Activated CD8-positive, alpha-beta memory T cell treated with anti-CD3 and anti-CD28 coated beads, Interleukin-2, amount 50 U/mL, for 24 hours (primary cell): ENCODE measurements at regions not wholly inside any gene's neighbourhood (a gene's known extent, or its start where the extent isn't known, plus 50 kb on each side); places are given as distances from the start of the nearest gene placed in this dataset.

Experiments
- DNase-seq: peaks from one replicate; pipeline ENCODE4 v3.0.0-alpha.2; 2020; ENCODE audit errors: extremely low read depth

DNA sequence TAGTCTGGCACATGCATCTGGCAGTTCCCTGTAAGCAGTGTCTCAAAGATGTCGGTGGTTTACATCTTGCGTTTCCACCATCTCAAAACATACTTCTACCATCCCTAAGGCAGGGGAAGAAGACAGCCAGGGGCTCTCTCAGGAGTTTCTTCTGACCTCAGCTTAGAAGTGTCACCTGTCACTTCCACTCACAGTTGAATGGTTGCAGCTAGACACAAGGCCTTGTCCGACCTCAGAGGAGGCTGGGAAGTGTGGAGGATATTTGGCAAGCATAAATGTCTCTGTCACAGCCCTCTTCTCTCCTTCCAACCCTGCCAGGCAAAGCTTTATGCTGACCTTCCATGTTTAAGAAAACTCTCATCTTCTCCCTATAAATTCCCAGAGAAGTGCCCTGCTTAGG lies 193.3 kb downstream of the HERPUD2 start:
- no peak for DNase-seq

DNA sequence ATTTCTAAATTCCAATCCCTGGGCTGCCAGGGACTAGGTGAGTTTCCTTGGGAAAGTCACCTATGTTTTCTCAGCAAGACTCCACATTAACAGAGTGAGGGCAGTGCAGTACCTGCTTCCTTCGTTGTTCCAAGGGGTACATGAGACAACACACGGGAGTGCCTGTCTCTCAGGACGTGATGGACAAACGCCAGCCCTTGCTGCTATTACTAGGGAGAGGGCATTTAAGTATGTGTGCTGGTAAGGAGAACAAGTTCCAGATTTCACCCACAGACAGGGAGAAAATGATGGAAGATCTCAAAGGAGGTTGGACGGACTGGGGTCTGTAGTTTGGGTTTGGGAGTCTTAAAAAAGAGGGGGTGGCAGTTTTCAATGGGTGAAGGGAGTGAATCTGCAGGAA lies 195.7 kb downstream of the HERPUD2 start:
- DNase-seq = no peak

DNA sequence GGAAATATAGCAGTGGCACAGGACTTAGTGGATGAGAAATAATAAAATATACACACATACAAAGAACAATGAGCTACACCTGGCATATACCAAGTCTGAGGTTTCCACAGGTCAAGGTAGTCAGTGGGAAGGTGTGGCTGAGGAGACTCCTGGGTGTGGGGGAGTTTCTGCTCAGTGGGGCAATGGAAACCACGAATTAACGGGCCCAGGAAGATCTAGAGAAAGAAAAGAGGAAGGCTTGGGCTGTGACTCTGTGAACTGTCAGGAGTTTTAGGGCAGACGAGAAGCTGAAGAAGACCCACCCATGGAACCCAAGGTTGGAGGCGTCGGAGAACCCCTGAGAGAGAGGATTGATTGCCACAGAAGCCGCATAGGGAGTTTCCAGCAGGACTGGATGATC lies 196.5 kb downstream of the HERPUD2 start:
- DNase-seq = no peak

DNA sequence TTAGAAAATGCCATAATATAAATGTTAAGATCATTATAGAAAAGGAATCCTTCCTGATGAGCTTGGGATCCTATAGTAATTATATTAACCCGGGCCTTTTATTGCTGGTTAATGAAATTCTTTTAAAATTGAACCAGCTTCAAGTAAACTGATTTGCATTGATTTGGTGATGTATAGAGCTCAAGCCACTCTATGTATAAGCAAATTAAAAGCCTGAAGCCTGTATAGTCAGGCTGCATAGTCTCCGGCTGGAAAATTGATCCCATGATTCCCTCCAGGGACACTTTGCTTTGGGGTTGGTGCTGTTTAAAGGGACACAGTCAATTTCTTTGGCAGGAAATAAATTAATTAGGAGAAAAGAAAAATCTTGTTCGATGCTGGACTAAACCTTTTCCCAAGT lies 199.1 kb downstream of the HERPUD2 start:
- no peak for DNase-seq

DNA sequence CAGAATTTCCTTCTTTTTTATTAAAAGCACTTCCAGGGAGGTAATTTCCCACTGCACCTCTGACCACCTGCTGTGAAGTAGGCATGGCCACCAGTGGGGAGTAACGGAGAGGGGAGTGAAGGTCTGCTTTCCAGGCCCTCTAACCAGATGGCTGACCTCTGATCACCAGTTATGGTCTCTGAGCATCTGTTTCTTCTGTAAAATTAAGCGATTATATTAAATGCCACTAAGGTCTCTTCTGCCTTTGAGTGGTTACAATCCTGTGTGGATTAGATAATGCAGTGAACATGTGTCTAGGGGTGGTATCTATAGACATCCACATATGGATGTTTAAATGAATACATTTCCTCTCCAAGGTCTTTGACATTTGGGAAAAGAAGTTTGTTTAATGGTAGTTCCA lies 199.6 kb downstream of the HERPUD2 start:
- DNase-seq = no peak

DNA sequence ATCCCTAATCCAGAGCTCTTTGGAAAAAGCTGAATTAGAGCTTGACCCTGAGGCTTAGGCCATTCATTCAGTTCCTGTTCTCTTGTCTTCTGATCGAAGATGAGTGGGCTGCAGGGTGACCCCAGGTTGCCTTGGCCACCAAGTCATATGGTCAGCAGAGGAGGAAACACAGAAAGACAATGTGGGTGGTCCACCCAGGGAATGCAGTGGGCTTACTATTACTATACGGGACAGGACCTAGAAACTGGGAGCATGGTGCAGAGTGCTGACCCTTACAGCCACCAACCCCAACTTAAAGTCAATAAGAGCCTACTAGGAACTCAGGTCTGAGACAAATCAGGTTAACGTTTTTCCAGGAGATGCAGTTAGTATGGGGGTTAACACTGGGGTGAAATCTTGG lies 200.5 kb downstream of the HERPUD2 start:
- DNase-seq = no peak

DNA sequence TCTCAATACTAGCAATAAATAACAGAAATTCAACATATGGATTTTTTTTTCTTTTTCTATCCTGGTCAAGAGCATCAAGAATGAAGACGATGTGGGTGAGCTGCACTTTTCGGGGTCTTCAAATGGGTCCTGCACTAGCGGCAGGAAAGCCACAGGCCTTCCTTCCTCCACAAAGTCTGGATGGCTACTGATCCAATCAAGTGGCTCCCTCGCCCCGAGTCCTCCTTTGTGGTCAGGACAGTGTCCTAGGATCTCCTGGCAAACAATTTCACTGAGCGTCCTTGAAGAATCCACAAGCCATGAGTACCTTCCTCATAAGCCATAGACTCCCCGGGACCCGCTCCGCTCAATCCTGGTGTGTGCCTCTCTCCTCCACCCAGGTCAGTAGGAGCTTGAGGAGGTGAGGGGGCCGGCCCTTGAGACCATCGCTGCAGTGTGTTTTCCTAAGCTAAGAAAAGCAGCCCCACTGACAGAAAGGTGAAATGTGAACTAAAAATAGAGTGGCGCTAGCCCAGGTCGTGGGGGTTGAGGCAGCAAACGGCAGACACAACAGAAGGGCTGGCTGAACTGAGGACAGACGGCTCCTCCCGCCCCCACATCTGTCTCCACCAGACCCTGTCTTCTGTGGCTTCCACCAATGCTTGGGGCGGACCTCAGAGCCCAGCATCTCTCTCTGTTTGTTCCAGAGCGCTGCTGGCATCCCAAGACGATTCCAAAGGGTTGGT lies 202.3 kb downstream of the HERPUD2 start:
- no peak for DNase-seq

DNA sequence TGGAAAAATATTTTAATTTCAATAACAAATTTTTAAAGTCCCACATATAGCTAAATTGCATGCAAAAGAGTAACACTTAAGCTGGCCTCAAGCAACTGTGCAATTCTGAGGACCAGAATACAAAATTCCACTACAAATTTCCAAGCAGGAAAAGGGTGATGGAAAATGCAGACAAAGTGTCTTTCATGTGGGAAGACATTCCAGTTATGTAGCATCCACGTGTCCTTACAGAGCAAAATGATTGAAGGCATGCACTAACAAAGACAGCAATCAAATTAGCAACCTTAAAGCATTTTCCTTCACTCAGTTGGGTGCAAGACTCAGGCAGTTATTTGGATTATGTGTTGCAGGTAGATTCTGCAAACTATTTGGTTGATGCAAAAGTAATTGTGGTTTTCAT lies 203.7 kb downstream of the HERPUD2 start:
- DNase-seq = no peak

DNA sequence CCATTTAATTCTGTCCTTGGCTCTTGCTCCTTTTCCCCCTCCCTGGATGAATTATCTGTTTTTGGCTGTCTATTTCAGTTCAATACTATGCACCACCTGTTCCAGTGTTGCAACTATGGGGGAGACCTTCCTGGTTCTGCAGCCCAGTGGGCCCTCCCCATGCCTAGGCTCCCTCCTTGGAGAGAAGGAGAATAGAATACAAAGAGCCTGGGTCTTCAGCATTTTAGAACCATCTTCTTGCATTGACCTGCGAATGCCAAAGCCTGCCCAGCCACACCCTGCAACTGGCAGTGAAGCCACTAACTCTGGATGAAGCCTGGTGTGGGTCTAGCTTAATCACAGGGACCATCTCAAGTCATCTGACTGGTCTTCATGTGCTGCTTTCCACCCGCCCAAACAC lies 207.1 kb downstream of the HERPUD2 start:
- DNase-seq = no peak

DNA sequence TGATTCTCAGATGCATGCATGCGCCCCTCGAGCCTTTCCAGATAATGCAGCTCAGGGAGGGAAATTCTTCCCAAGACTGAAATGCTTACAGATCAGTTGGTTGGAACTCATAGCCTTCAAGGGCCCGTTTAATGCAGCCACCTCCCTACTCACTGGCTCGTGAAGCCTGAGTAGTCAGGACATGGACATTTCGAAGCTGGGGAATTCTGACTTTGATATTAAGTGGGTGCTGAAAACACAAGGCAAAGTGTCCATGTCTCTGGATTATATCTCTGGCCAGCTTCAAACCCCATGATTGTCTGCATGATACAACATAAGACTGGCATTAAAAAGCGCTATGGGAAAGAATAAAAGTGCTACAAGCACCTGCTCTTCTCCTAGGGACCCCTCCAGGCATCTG lies 207.5 kb downstream of the HERPUD2 start:
- no peak for DNase-seq

DNA sequence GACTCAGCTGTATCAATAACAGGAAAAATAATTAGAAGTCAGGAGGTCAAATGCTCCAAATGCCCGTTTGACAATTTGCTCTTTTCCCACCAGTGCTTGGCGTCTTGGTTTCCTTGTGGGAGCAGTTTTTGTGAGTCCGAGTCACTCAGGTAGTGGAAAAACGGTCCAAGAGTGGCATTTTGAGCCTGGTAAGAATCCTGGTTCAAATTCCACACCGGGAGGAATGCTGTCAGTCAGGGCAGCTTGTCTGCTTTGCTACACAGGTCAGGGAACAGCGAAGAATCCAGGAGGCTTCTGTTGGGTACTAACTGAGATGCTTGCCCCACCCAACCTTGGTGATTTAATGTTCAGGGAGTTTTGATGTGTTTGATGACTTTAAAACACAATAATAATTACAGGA lies 209.5 kb downstream of the HERPUD2 start:
- DNase-seq = no peak

DNA sequence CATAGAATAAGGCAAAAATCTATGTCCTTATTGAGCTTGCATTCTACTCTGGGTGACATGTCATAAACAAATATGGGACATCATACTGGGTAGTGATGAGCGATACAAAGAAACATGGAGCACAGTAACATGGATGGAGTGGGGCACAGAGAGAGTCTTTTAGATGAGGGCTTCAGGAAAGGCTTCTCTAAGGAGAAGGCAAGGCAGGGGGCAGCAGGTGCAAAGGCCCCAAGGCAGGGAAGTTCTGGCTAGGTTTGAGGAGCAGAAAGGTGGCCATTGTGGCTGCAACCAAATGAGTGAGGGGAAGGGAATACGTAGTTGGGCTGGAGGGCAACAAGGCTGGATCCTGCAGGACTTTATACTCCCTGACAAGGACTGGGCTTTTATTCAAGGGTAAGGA lies 211.4 kb downstream of the HERPUD2 start:
- no peak for DNase-seq

DNA sequence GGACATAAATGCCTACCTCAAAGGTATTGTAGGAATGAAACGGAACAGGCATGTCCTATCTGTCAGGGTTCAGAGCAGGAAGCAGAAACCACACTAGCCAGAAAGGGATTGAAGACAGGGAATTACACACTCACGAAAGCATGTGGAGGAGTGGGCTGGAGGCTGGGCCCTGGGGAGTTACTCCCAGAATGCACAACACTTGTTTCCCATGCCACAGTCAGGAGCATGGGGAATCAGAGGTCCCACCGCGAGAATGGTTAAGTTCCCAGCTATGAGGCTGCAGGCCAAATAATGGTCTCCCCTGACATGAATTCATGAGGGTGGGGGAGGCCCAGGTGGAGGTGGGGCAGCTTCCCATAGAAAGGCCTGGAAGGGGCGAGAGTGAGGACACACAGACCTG lies 212.7 kb downstream of the HERPUD2 start:
- DNase-seq = no peak

DNA sequence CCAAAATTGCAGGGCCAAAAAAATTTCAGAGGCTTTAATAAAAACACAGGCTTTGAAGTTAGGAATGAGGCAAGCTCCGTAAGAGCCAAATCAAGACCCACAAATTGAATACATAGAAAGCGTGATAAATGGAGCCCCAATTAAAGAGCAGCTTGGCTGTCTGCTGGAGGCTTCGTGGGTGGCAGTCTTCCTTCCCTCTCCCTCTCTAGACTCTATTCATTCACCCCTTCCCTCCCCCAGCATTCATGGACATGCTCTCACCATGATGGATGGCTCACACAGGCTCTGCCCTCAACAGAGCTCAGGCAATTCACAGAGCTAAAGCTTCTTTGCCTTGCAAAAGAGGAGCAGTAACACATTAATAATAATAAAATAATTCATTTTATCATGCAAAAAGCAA lies 214.1 kb downstream of the HERPUD2 start:
- no peak for DNase-seq

DNA sequence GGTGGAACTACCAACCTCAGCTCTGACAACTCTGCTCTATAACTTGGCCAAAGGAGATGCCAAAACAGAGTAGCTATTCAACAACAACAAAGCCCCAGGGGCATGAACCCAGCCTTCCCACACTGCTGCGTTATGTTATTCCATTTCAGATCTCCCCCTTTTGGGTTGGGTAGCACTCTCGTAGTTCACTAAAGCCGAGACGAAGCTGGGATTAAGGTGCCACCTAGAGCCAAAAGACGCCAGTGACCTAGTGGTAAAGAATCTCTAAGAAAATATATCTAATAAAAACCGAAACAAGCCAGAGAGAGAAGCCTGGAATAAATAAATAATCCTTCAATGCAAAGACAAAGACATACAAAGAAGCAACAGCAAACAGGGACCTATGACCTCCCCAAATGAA lies 217.3 kb downstream of the HERPUD2 start:
- DNase-seq = no peak

DNA sequence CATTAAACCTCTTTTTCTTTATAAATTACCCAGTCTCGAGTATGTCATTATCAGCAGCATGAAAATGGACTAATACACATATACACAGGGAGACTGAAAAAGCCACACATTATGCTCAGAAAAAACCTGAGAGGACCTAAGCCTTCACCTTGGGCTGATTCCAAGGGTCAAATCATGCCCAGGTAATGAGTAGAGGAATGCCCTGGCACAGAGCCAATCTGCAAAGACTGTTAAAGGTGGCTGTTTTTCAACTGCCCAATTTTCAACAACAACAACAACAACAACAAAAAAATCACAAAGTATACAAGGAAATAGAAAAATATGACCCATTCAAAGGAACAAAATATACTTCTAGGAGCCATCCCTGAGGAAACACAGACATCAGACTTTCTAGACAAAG lies 220.2 kb upstream of the TBX20 start:
- no peak for DNase-seq

DNA sequence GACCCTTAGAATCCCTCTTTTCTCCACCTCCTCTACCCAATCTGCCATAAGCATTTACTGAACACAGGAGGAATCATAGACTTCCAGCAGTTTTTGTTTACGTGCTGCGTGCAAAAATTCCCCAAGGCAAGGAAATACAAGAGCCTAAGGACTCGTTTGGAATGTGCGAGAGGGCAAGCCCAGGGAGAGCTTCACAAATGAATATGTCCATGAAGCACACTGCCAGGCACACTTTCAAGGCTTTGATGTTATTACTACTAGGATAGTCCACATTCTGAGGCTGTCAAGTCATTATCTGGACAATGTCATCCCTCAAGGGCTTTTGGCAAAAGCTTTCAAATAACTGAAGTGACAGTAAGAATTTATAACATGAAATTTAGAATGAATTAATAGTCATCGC lies 214.7 kb upstream of the TBX20 start:
- no peak for DNase-seq

DNA sequence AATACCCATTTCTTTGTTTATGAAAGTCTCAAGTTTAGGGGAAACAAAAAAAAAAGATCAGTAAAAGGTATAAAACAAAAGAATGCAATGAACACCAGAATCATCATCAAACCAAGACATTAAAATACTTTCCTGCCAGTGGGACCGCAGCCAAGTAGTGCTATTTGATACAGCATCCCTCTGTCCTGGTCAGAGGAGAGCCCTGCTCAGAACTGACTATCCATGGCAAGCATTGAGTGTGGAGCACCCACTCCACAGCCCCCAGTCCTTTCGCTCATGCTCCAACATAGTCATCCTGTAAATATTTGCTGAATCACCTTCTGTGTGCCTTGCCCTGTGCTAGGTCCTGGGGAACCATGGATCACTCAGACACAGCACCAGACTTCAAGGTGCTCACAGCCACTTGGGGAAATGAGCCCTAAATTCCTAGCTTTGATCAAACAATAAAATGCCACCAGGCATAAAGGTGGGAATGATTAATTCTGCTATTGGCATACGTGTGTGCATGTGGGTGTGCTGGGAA lies 213.6 kb upstream of the TBX20 start:
- no peak for DNase-seq

DNA sequence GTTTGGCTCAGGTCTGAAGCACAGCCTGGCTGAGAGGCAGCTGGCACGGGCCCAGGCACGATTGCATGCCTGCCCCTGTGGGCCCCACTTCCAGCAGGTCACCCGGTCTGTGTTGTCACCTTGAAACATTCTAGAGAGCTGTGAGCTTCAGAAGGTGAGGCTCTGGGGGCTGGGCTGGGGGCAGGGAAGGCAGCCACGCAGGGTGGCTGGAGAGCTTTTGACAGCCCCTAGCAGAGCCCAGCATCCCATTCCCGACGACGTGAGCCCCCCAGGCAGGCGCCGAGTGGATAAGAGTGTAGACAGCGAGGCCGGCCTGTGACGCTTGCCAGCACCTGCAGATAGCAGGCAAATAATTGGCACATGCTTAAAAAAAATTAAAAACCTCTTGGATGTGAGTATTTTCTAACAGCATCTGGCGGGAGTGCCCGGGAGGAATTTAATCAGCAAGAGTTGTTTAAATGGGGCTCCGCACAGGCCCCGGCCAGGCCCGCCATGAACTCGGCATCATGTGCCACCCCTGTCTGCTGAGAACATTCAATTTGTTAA lies 212.0 kb upstream of the TBX20 start:
- DNase-seq = no peak

DNA sequence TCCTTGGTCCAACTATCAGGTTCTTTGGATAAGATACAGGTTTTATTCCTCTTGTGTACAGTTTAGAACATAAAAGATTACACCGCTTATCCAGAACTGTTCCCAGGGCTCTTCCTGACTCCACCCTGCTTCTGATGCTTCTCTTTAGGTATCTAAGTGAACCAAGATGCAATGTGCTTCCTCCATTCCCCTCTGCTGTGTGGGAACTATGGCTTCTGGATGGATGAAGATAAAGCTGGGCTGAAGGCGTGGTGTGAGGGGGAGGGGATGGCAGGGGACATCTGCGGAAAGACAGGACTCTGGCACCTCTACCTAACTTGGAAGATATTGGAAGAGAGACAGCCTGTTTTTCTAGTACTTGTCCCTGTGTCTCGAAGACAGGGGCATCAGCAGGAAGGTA lies 209.9 kb upstream of the TBX20 start:
- DNase-seq = no peak

DNA sequence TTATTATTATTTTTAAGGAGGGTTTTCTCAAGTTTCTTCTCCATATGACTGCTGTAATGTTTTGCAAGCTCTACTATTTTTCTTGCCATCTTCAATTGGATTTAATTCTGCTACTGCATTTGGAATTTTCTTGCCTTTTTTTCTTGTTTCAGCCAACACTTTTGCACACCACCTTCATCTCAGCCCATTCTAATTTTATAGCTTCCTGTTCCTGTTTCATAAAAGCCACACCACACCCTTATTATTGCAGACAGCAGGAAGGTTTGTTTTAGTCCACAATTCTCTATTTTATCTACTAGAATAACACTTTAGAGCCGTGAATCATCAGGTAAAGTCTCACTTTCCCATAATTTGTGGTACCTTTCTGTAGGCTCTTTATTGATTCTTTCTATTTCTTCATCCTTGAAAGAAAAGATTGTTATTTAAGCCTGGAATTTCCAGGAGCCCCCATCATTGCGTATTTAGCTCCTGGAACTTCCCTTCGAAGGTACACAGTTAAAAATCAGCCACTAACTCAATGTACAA lies 209.3 kb upstream of the TBX20 start:
- no peak for DNase-seq

DNA sequence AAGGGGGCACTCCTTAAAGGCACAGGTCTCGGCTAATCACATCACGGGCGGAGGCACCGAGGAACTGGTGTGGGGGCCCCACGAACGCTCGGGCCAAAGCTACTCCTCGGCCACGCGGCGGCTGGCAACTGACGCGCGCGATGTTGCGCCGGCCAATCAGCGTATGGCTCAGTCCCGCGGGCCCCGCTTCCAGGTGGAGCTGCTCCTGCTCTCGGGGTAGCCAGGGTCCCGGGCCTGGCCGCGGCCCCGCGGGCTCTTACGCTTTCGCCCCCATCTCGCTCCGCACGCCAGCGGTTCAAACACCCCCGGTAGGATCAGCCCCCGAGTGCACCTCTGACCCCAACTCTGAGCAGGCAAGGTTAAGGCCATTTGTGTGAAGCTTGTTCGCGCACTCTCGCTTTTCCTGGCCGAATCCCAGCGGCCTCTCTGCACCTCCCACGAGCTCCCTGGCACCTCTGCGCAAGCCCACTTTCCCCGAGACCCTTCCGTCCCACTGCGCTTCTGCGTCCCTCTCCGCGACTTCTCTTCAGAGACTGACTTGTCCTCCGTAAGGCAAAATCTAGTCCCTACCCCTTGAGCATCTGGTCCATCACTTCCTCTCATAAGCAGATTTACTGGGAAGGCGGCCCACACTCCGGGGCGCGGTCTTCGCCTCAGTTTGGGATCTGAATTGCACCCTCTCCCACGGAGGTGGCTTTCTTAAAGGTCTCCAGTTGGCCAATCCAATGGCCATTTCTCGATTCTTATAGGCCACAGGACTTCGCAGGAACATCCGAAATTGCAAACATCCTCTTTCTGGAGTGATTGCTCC lies 200.9 kb upstream of the TBX20 start:
- no peak for DNase-seq
